ENCODE measurements at regions not wholly inside any gene's neighbourhood (a gene's known extent, or its start where the extent isn't known, plus 50 kb on each side); places are given as distances from the start of the nearest gene placed in this dataset.

- no peaks in the 10 kb centered on the region for H3K27me3 Mint-ChIP-seq (ENCODE audit: low read depth)
- no peaks in the 10 kb centered on the region for H3K4me1 Mint-ChIP-seq (ENCODE audit: low read depth)
- intact Hi-C loops (cut with micrococcal nuclease): no loop called here
- no peaks in the 10 kb centered on the region for H3K9me3 Mint-ChIP-seq
- DNase-seq (ENCODE audit: low spot score): no peak
- no peak overlapping the region for H3K4me3 Mint-ChIP-seq (ENCODE audit: low read depth)
- H3K36me3 Mint-ChIP-seq (ENCODE audit: low read depth): no peaks in the 10 kb centered on the region
- H3K27ac Mint-ChIP-seq: no peak overlapping the region
Measured at GRCh38 chr16:16782153-16782552, 403.2 kb downstream of the NPIPA7 start.

- no peak overlapping the region for H3K4me3 Mint-ChIP-seq (ENCODE audit: low read depth)
- H3K9me3 Mint-ChIP-seq: no peaks in the 10 kb centered on the region
- H3K27me3 Mint-ChIP-seq (ENCODE audit: low read depth): no peaks in the 10 kb centered on the region
- no peaks in the 10 kb centered on the region for H3K36me3 Mint-ChIP-seq (ENCODE audit: low read depth)
- intact Hi-C loops (cut with micrococcal nuclease): no loop called here
- H3K4me1 Mint-ChIP-seq (ENCODE audit: low read depth): no peaks in the 10 kb centered on the region
- no peak for DNase-seq (ENCODE audit: low spot score)
- H3K27ac Mint-ChIP-seq: no peak overlapping the region
Measured at GRCh38 chr16:16788004-16788403, 409.1 kb downstream of the NPIPA7 start.

GRCh38 chr16:16790597-16790996 is 411.7 kb downstream of the NPIPA7 start:
- no peak overlapping the region for H3K4me3 Mint-ChIP-seq (ENCODE audit: low read depth)
- DNase-seq (ENCODE audit: low spot score): no peak
- H3K4me1 Mint-ChIP-seq (ENCODE audit: low read depth): no peaks in the 10 kb centered on the region
- no peaks in the 10 kb centered on the region for H3K36me3 Mint-ChIP-seq (ENCODE audit: low read depth)
- intact Hi-C loops (cut with micrococcal nuclease): no loop called here
- H3K9me3 Mint-ChIP-seq: no peaks in the 10 kb centered on the region
- no peaks in the 10 kb centered on the region for H3K27me3 Mint-ChIP-seq (ENCODE audit: low read depth)
- H3K27ac Mint-ChIP-seq: no peak overlapping the region

GRCh38 chr16:16791051-16791450 is 412.1 kb downstream of the NPIPA7 start:
- H3K4me1 Mint-ChIP-seq (ENCODE audit: low read depth): no peaks in the 10 kb centered on the region
- no peak overlapping the region for H3K27ac Mint-ChIP-seq
- H3K27me3 Mint-ChIP-seq (ENCODE audit: low read depth): no peaks in the 10 kb centered on the region
- H3K36me3 Mint-ChIP-seq (ENCODE audit: low read depth): no peaks in the 10 kb centered on the region
- H3K9me3 Mint-ChIP-seq: no peaks in the 10 kb centered on the region
- no peak for DNase-seq (ENCODE audit: low spot score)
- intact Hi-C loops (cut with micrococcal nuclease): no loop called here
- H3K4me3 Mint-ChIP-seq (ENCODE audit: low read depth): no peak overlapping the region

- H3K4me1 Mint-ChIP-seq (ENCODE audit: low read depth): no peaks in the 10 kb centered on the region
- H3K27ac Mint-ChIP-seq: no peak overlapping the region
- no peak for DNase-seq (ENCODE audit: low spot score)
- intact Hi-C loops (cut with micrococcal nuclease): no loop called here
- H3K27me3 Mint-ChIP-seq (ENCODE audit: low read depth): no peaks in the 10 kb centered on the region
- no peak overlapping the region for H3K4me3 Mint-ChIP-seq (ENCODE audit: low read depth)
- no peaks in the 10 kb centered on the region for H3K9me3 Mint-ChIP-seq
- H3K36me3 Mint-ChIP-seq (ENCODE audit: low read depth): no peaks in the 10 kb centered on the region
Measured at GRCh38 chr16:16797239-16797638, 418.3 kb downstream of the NPIPA7 start.

- no peaks in the 10 kb centered on the region for H3K9me3 Mint-ChIP-seq
- intact Hi-C loops (cut with micrococcal nuclease): no loop called here
- no peaks in the 10 kb centered on the region for H3K36me3 Mint-ChIP-seq (ENCODE audit: low read depth)
- no peaks in the 10 kb centered on the region for H3K27me3 Mint-ChIP-seq (ENCODE audit: low read depth)
- H3K4me1 Mint-ChIP-seq (ENCODE audit: low read depth): no peaks in the 10 kb centered on the region
- no peak overlapping the region for H3K4me3 Mint-ChIP-seq (ENCODE audit: low read depth)
- H3K27ac Mint-ChIP-seq: no peak overlapping the region
- DNase-seq (ENCODE audit: low spot score): no peak
Measured at GRCh38 chr16:16798504-16798903, 419.6 kb downstream of the NPIPA7 start.

GRCh38 chr16:16805809-16806208 is 426.9 kb downstream of the NPIPA7 start:
- intact Hi-C loops (cut with micrococcal nuclease): no loop called here
- Mint-ChIP-seq H3K4me1 (ENCODE audit: low read depth) (no peaks in the 10 kb centered on the region), H3K4me3 (ENCODE audit: low read depth) (no peak overlapping the region)

GRCh38 chr16:16815641-16816040 is 436.7 kb downstream of the NPIPA7 start:
- Mint-ChIP-seq H3K9me3 (peaks cover 4% of the 10 kb centered on the region), H3K4me3 (ENCODE audit: low read depth) (no peak overlapping the region), H3K4me1 (ENCODE audit: low read depth) (no peaks in the 10 kb centered on the region), H3K36me3 (ENCODE audit: low read depth) (no peaks in the 10 kb centered on the region), H3K27me3 (ENCODE audit: low read depth) (no peaks in the 10 kb centered on the region), H3K27ac (no peak overlapping the region)
- intact Hi-C loops (cut with micrococcal nuclease): no loop called here
- DNase-seq (ENCODE audit: low spot score): no peak

More at GRCh38 chr16:16805809-16806208, 426.9 kb downstream of the NPIPA7 start:
- H3K27ac Mint-ChIP-seq: no peak overlapping the region
- no peaks in the 10 kb centered on the region for H3K9me3 Mint-ChIP-seq
- H3K36me3 Mint-ChIP-seq (ENCODE audit: low read depth): no peaks in the 10 kb centered on the region
- no peaks in the 10 kb centered on the region for H3K27me3 Mint-ChIP-seq (ENCODE audit: low read depth)
- no peak for DNase-seq (ENCODE audit: low spot score)

- intact Hi-C loops (cut with micrococcal nuclease): no loop called here
- no peaks in the 10 kb centered on the region for H3K4me1 Mint-ChIP-seq (ENCODE audit: low read depth)
- no peak overlapping the region for H3K4me3 Mint-ChIP-seq (ENCODE audit: low read depth)
- H3K36me3 Mint-ChIP-seq (ENCODE audit: low read depth): no peaks in the 10 kb centered on the region
- no peak overlapping the region for H3K27ac Mint-ChIP-seq
- no peak for DNase-seq (ENCODE audit: low spot score)
- H3K27me3 Mint-ChIP-seq (ENCODE audit: low read depth): no peaks in the 10 kb centered on the region
- H3K9me3 Mint-ChIP-seq: peaks cover 16% of the 10 kb centered on the region
Measured at GRCh38 chr16:16817196-16817595, 438.3 kb downstream of the NPIPA7 start.

GRCh38 chr16:16821261-16821660 is 442.3 kb downstream of the NPIPA7 start:
- no peaks in the 10 kb centered on the region for H3K36me3 Mint-ChIP-seq (ENCODE audit: low read depth)
- H3K4me1 Mint-ChIP-seq (ENCODE audit: low read depth): no peaks in the 10 kb centered on the region
- H3K9me3 Mint-ChIP-seq: peaks cover 28% of the 10 kb centered on the region
- H3K4me3 Mint-ChIP-seq (ENCODE audit: low read depth): no peak overlapping the region
- no peaks in the 10 kb centered on the region for H3K27me3 Mint-ChIP-seq (ENCODE audit: low read depth)
- DNase-seq (ENCODE audit: low spot score): no peak
- H3K27ac Mint-ChIP-seq: no peak overlapping the region
- intact Hi-C loops (cut with micrococcal nuclease): no loop called here

- no peaks in the 10 kb centered on the region for H3K27me3 Mint-ChIP-seq (ENCODE audit: low read depth)
- intact Hi-C loops (cut with micrococcal nuclease): no loop called here
- no peak overlapping the region for H3K27ac Mint-ChIP-seq
- no peak for DNase-seq (ENCODE audit: low spot score)
- no peaks in the 10 kb centered on the region for H3K36me3 Mint-ChIP-seq (ENCODE audit: low read depth)
- H3K4me1 Mint-ChIP-seq (ENCODE audit: low read depth): no peaks in the 10 kb centered on the region
- H3K9me3 Mint-ChIP-seq: peaks cover 9% of the 10 kb centered on the region
- no peak overlapping the region for H3K4me3 Mint-ChIP-seq (ENCODE audit: low read depth)
Measured at GRCh38 chr16:16828913-16829398, 450.0 kb downstream of the NPIPA7 start.

GRCh38 chr16:16830401-16830800 is 451.5 kb downstream of the NPIPA7 start:
- peaks cover 10% of the 10 kb centered on the region for H3K9me3 Mint-ChIP-seq
- H3K27me3 Mint-ChIP-seq (ENCODE audit: low read depth): no peaks in the 10 kb centered on the region

GRCh38 chr16:16830973-16831372 is 452.0 kb downstream of the NPIPA7 start:
- no peak overlapping the region for H3K4me3 Mint-ChIP-seq (ENCODE audit: low read depth)
- DNase-seq (ENCODE audit: low spot score): no peak
- H3K9me3 Mint-ChIP-seq: peaks cover 16% of the 10 kb centered on the region
- intact Hi-C loops (cut with micrococcal nuclease): no loop called here
- H3K4me1 Mint-ChIP-seq (ENCODE audit: low read depth): no peaks in the 10 kb centered on the region
- H3K27ac Mint-ChIP-seq: no peak overlapping the region
- H3K36me3 Mint-ChIP-seq (ENCODE audit: low read depth): no peaks in the 10 kb centered on the region
- H3K27me3 Mint-ChIP-seq (ENCODE audit: low read depth): no peaks in the 10 kb centered on the region

More at GRCh38 chr16:16830401-16830800, 451.5 kb downstream of the NPIPA7 start:
- Mint-ChIP-seq H3K4me3 (ENCODE audit: low read depth) (no peak overlapping the region), H3K36me3 (ENCODE audit: low read depth) (no peaks in the 10 kb centered on the region), H3K4me1 (ENCODE audit: low read depth) (no peaks in the 10 kb centered on the region), H3K27ac (no peak overlapping the region)
- DNase-seq (ENCODE audit: low spot score): no peak
- intact Hi-C loops (cut with micrococcal nuclease): no loop called here

GRCh38 chr16:16833165-16833564 is 454.2 kb downstream of the NPIPA7 start:
- H3K27ac Mint-ChIP-seq: no peak overlapping the region
- H3K27me3 Mint-ChIP-seq (ENCODE audit: low read depth): no peaks in the 10 kb centered on the region
- H3K4me3 Mint-ChIP-seq (ENCODE audit: low read depth): no peak overlapping the region
- no peaks in the 10 kb centered on the region for H3K36me3 Mint-ChIP-seq (ENCODE audit: low read depth)
- intact Hi-C loops (cut with micrococcal nuclease): no loop called here
- no peak for DNase-seq (ENCODE audit: low spot score)
- peaks cover 17% of the 10 kb centered on the region for H3K9me3 Mint-ChIP-seq
- H3K4me1 Mint-ChIP-seq (ENCODE audit: low read depth): no peaks in the 10 kb centered on the region
